ENCODE measurements at regions not wholly inside any gene's neighbourhood (a gene's known extent, or its start where the extent isn't known, plus 50 kb on each side); places are given as distances from the start of the nearest gene placed in this dataset.

DNA sequence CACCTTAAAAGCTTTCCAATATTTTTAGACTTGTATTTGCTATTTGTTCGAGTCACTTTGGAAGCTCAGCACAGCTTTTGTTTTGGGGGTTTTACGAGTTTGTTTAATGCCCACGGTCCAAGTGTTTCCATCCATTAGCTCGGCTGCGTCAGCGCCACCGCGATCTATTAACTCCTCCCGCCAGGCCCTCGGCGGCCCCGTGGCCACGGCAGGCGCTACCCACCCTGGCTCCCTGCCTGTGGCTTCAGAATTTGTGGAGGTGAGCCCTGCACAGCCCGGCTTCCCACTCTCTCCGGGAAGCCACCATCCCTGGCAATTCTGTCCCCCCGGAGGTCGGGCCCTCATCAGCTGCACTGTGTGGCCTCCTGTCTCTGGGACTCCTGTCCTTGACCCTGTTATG, 648.5 kb downstream of the BRD1 start:
- Mint-ChIP-seq H3K4me3 (no peak overlapping the region), H3K27me3 (ENCODE audit: insufficient read depth) (peaks cover 3% of the 10 kb centered on the region), H3K36me3 (ENCODE audit: low read depth) (no peaks in the 10 kb centered on the region), H3K4me1 (ENCODE audit: low read depth) (no peaks in the 10 kb centered on the region), H3K9me3 (peaks cover 77% of the 10 kb centered on the region), H3K27ac (no peak overlapping the region)
- TF ChIP-seq, protein P1, sequence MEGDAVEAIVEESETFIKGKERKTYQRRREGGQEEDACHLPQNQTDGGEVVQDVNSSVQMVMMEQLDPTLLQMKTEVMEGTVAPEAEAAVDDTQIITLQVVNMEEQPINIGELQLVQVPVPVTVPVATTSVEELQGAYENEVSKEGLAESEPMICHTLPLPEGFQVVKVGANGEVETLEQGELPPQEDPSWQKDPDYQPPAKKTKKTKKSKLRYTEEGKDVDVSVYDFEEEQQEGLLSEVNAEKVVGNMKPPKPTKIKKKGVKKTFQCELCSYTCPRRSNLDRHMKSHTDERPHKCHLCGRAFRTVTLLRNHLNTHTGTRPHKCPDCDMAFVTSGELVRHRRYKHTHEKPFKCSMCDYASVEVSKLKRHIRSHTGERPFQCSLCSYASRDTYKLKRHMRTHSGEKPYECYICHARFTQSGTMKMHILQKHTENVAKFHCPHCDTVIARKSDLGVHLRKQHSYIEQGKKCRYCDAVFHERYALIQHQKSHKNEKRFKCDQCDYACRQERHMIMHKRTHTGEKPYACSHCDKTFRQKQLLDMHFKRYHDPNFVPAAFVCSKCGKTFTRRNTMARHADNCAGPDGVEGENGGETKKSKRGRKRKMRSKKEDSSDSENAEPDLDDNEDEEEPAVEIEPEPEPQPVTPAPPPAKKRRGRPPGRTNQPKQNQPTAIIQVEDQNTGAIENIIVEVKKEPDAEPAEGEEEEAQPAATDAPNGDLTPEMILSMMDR (IDR thresholded peaks at IDR 0.05) = no peak
- DNase-seq = no peak

DNA sequence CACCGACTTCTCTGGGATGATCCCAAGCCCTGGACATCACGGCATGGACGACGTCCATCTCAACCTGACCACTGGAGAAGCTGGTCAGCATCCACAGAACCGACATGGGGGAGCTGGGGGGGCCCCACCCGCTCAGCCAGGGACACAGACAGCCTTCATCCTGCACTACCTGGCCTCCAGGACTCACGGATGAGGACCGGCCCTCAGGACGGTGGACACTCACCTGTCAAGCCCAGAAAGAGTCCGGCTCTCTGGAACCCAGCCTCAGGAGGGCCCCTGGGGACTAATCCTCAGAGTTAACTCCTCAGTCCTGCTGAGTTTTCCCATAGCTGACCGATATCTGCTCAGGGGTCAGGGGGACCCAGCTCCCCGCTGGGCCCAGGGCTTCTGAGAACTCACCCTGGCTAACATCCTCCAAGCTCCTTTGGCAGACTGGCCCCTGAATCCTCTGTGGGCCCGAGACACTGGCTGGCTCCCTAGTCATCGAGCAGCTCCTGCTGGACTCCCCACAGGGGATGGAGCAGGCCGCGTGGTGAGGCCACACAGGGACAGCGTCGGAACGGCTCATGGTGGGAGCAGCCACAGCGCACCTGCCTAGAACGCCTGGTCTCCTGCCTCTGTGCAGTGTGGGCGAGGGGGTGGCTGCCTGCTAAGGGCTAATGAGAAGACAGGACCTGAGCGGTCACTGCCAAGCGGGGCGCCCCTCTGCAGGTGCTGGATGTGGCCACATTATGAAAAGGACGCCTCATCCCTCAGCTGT, 649.2 kb downstream of the BRD1 start:
- peaks cover 76% of the 10 kb centered on the region for H3K9me3 Mint-ChIP-seq
- H3K4me1 Mint-ChIP-seq (ENCODE audit: low read depth) = no peaks in the 10 kb centered on the region
- TF ChIP-seq, protein P1 (IDR thresholded peaks at IDR 0.05) = no peak
- no peaks in the 10 kb centered on the region for H3K36me3 Mint-ChIP-seq (ENCODE audit: low read depth)
- no peak overlapping the region for H3K4me3 Mint-ChIP-seq
- H3K27me3 Mint-ChIP-seq (ENCODE audit: insufficient read depth) = peaks cover 3% of the 10 kb centered on the region
- no peak for DNase-seq
- no peak overlapping the region for H3K27ac Mint-ChIP-seq

DNA sequence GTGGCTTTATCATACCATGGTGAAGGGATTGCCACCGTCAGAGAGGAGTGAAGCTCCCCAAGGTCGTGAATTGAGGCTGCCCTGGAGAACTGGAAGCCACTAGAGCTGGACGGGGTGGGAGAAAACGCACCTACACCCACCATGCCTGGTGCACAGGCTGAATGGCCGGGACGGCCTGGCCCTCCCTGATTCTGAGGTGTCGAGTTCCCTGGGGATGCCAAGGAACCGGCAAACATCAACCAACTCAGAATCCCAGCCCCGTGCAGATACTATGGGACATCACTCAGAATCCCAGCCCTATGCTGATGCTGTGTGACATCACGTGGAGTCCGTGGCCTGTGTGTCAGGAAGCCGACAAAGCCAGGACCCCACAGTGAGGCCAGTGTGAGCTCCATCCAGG, 650.0 kb downstream of the BRD1 start:
- Mint-ChIP-seq H3K4me3 (no peak overlapping the region), H3K4me1 (ENCODE audit: low read depth) (no peaks in the 10 kb centered on the region), H3K9me3 (peaks cover 76% of the 10 kb centered on the region), H3K27me3 (ENCODE audit: insufficient read depth) (peaks cover 2% of the 10 kb centered on the region), H3K36me3 (ENCODE audit: low read depth) (no peaks in the 10 kb centered on the region), H3K27ac (no peak overlapping the region)
- TF ChIP-seq, protein P1 (IDR thresholded peaks at IDR 0.05) = no peak
- DNase-seq = no peak

DNA sequence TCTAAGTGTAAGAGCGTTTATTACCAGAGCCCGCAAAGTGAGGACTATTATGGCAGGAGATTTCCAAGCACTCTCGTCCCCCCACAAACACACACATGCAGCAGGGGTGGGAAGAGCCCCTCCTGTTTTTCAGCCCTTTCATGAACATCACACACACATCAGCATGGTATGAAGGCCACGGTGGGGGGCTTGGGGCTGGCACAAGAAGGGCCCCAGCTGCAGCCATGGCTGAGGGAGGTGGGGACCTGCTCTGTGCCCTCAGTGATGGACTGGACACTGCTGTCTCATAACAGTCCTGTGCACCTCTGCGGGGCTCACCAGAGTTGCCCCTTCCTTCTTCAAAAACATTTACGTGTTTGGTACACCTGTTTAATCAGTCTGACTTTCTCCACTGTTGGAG, 650.7 kb downstream of the BRD1 start:
- H3K36me3 Mint-ChIP-seq (ENCODE audit: low read depth) = no peaks in the 10 kb centered on the region
- no peak for DNase-seq
- no peaks in the 10 kb centered on the region for H3K4me1 Mint-ChIP-seq (ENCODE audit: low read depth)
- H3K9me3 Mint-ChIP-seq = peaks cover 74% of the 10 kb centered on the region
- H3K27me3 Mint-ChIP-seq (ENCODE audit: insufficient read depth) = peaks cover 2% of the 10 kb centered on the region; the same call in 1 of the 2 replicates
- TF ChIP-seq, protein P1 (IDR thresholded peaks at IDR 0.05) = no peak
- H3K27ac Mint-ChIP-seq = no peak overlapping the region
- H3K4me3 Mint-ChIP-seq = no peak overlapping the region

DNA sequence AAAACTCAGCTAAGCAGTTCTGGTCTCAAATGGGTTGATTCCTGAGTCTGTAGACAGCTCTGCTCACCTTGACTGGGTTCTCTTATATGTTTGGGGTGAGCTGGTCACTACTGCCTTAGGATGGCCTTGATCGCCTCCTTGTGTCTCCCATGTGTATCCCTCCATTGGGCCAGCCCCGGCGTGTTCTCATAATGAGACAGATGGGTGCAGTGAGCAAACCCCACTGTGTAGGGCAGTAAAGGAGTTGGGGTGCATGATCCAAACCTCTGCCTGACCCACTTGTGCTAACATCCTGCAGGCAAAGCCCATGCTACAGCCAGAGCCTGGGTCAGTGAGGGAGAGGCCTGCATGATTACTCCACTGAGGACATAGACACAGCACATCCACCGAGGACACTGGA, 657.6 kb downstream of the BRD1 start:
- Mint-ChIP-seq H3K4me1 (ENCODE audit: low read depth) (no peaks in the 10 kb centered on the region), H3K9me3 (peaks cover 73% of the 10 kb centered on the region), H3K36me3 (ENCODE audit: low read depth) (peaks cover 9% of the 10 kb centered on the region; the same call in 1 of the 2 replicates), H3K4me3 (no peak overlapping the region), H3K27me3 (ENCODE audit: insufficient read depth) (peaks cover 2% of the 10 kb centered on the region), H3K27ac (no peak overlapping the region)
- no peak for DNase-seq
- TF ChIP-seq, protein P1 (IDR thresholded peaks at IDR 0.05) = no peak
